ENCODE measurements at regions not wholly inside any gene's neighbourhood (a gene's known extent, or its start where the extent isn't known, plus 50 kb on each side); places are given as distances from the start of the nearest gene placed in this dataset.
"Not testable (repeated sequence)": the region's sequence is repeated elsewhere in the genome, so short reads cannot be mapped to it uniquely, and the experiment has no call there.

GRCh38 chr5:166571668-166572067 lies 1719.8 kb upstream of the WWC1 start:
- in situ Hi-C loops (cut with MboI; ENCODE audit: low sequenced_read_pairs), result no loop called here

GRCh38 chr5:166576323-166576722 lies 1715.1 kb upstream of the WWC1 start:
- in situ Hi-C loops (cut with MboI; ENCODE audit: low sequenced_read_pairs), result no loop called here

- in situ Hi-C loops (cut with MboI; ENCODE audit: low sequenced_read_pairs), result no loop called here
These were observed 1709.6 kb upstream of the WWC1 start for GRCh38 chr5:166581826-166582225.

DNA sequence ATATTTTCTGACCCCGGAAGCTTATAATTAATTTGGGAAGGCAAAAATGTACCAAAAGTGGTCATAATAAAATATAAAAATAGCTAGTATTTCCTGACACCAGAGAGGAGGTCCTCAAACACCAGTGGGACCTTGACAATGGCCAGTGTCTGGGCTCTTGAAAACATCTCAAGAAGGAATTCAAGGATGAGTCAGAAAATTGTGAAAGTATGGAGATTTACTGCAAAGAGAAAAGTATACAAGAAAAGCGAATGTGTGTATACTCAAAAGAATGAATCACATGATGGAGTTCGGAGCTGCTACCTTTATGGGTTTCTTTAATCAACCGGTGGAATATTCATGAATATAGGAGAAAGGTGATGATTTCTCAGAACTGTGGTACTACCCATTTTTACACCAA lies 1709.0 kb upstream of the WWC1 start:
- in situ Hi-C loops (cut with MboI; ENCODE audit: low sequenced_read_pairs), result no loop called here

- in situ Hi-C loops (cut with MboI; ENCODE audit: low sequenced_read_pairs), result no loop called here
These were observed 1696.9 kb upstream of the WWC1 start for GRCh38 chr5:166594567-166594966.

DNA sequence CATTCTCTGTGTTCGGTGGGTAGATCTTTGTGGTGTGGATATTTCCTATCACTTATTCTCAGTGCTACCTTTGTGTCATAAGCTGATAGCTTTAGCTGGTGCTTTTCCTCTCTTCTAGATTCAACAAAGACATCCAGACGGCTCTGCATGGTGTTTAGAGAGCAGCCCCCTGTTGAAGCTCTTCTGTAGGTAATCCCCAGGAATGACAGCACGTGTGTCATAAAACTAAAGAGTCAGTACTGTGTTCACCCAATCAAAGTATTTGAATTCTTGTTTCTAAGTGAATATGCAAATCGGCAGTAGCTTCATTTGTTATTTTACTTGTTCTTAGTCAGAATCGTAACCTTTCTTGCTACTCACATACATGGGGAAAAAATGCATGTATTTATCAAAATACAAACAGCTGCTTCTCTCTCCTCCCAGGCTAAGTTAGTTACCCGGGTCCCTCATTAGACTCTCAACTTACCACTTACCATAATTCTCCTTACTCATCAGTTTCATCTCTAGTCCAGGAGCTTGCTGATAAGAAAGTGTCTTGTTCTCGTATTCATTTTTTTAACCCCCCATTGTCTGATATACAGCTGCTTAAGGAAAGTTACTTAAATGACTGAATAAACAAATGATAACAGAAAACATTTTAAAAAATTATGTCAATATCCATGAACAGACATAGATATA lies 1696.0 kb upstream of the WWC1 start:
- in situ Hi-C loops (cut with MboI; ENCODE audit: low sequenced_read_pairs), result no loop called here

GRCh38 chr5:166596043-166596442 lies 1695.4 kb upstream of the WWC1 start:
- in situ Hi-C loops (cut with MboI; ENCODE audit: low sequenced_read_pairs), result no loop called here

GRCh38 chr5:166602271-166602670 lies 1689.2 kb upstream of the WWC1 start:
- in situ Hi-C loops (cut with MboI; ENCODE audit: low sequenced_read_pairs), result no loop called here

DNA sequence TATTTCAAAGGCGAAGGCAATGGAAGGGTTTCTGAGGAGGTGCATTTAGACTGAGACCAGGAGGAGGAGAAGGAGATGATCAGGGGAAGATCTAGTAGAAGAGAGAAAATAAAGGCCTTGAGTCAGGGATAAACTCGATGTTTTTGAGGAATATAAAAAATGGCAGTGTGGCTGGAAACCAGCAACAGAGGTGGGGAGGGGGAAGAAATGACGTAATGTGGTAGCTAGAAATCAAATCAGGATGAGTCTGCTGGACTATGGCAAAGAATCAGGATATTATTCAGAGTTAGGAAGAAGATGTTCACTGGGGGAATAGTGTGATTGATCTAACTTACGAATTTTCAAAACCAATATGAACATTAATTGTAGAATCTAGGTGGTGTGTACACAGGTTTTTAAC lies 1673.9 kb upstream of the WWC1 start:
- in situ Hi-C loops (cut with MboI; ENCODE audit: low sequenced_read_pairs), result no loop called here

DNA sequence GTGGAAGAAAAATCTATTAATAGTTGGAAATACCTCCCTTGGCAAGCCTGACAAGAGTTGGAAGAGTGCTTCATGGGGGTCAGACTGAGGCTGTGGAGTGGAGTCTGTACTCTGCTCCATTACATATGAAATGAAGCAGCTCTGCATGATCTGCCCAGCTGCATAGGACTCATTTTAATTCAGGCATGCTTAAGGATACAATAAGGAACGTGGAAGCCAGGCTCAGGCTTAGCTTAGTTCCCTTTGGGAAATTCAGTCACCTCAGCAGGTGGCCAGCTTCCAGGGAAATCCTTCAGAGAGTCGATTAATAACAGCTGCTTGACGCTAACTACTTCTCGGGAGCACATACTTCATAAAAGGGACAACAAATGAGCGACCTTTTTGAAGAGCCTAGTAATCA lies 1672.9 kb upstream of the WWC1 start:
- in situ Hi-C loops (cut with MboI; ENCODE audit: low sequenced_read_pairs), result no loop called here

DNA sequence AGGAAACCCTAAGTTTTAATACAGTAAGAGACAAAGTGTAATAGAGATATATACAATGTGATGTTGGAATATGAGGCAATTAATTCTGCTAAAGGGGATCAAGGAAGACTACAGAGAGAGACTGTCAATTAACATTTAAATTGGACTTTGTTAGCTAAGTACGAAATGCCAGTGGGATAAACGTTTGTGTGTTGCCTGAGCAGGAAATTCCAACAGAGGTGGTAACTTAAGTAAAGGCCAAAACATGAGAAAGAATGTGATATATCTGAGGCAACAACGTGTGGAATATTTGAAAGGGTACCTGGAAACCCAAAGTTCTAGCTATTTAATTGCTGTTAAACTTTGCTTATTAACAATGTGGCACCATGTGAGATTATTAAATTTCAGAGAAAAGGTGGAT lies 1666.9 kb upstream of the WWC1 start:
- in situ Hi-C loops (cut with MboI; ENCODE audit: low sequenced_read_pairs), result no loop called here

- in situ Hi-C loops (cut with MboI; ENCODE audit: low sequenced_read_pairs), result no loop called here
These were observed 1666.1 kb upstream of the WWC1 start for GRCh38 chr5:166625210-166625865.

- in situ Hi-C loops (cut with MboI; ENCODE audit: low sequenced_read_pairs), result no loop called here
These were observed 1654.2 kb upstream of the WWC1 start for GRCh38 chr5:166637295-166637694.

DNA sequence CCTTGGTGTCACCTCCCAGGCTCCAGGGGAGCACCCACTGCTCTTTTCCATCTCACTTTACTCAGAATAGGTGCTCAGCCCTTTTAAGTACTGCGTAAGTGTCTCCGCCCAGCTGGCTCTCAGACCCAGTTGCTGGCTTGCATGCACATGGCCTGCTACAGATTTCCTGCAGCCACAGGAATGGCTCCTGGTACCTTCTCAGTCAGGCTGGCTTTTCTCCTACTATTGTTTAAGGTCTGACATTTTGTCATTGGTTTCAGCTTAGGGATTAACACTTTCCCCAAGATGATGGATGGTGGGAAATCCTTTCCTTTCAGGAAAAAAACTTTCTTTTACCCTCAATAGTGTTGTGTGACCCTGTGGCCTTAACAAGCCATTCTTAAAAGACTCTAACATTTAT lies 1652.3 kb upstream of the WWC1 start:
- in situ Hi-C loops (cut with MboI; ENCODE audit: low sequenced_read_pairs), result no loop called here

GRCh38 chr5:166640136-166640535 lies 1651.3 kb upstream of the WWC1 start:
- in situ Hi-C loops (cut with MboI; ENCODE audit: low sequenced_read_pairs), result not testable (repeated sequence)

GRCh38 chr5:166648736-166649135 lies 1642.7 kb upstream of the WWC1 start:
- in situ Hi-C loops (cut with MboI; ENCODE audit: low sequenced_read_pairs), result no loop called here

DNA sequence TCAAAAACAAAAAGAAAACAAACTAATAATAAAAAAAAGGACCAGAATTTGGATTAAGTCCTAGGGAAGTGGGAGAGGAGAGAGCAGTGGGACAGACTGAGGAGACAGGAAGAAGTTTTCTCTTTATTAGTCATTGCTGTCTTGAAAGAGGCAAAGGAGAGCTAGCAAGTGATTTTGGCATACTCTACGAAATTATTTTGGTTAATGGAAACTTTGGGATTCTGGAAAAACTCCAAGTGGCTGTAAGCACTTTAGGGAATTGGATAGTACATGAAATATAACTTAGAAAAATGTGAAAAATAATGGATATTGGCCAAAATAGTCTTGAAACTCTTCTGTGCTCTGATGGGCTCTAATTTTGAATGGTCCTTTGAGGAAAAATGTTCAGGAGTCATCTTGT lies 1641.8 kb upstream of the WWC1 start:
- in situ Hi-C loops (cut with MboI; ENCODE audit: low sequenced_read_pairs), result no loop called here

DNA sequence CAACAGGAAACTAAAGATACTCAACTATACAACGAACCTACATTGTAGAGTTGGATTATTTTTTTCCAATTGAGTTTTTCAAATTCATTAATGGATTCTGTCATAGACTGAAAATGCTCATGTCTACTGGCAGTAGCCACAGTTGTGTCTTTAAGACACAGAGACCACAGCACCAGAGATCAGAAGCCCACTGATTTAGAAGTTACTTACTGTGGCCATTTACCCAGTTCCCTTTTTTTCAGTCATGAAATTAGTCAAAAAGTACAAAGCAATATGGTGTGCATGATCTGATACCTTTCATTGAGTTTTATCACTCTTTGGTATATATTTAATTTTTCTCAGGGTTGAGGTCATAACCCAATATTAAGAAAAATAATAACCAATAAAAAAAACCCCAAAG lies 1640.2 kb upstream of the WWC1 start:
- in situ Hi-C loops (cut with MboI; ENCODE audit: low sequenced_read_pairs), result no loop called here

- in situ Hi-C loops (cut with MboI; ENCODE audit: low sequenced_read_pairs), result no loop called here
These were observed 1619.6 kb upstream of the WWC1 start for GRCh38 chr5:166671811-166672210.

GRCh38 chr5:166672431-166672830 lies 1619.0 kb upstream of the WWC1 start:
- in situ Hi-C loops (cut with MboI; ENCODE audit: low sequenced_read_pairs), result no loop called here

- in situ Hi-C loops (cut with MboI; ENCODE audit: low sequenced_read_pairs), result no loop called here
These were observed 1613.6 kb upstream of the WWC1 start for GRCh38 chr5:166677891-166678290.

DNA sequence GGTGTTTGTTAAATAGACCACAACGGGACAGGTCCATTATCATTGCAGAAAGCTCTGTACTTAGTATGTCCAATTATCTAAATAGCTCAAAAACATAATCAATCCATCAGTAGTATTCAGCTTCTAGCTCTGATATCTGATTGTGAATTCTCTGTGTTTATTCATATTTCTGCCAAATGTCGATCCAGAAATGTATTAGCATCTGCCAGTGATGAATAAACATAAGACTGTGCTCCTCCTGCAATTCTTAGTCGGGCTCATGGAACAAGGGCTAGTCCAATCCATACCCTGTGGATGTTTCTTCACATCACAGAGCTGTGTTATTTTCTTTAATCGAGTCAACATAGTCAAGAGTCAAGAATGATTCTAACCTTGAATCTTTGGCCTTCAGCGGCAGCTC lies 1612.1 kb upstream of the WWC1 start:
- in situ Hi-C loops (cut with MboI; ENCODE audit: low sequenced_read_pairs), result no loop called here

DNA sequence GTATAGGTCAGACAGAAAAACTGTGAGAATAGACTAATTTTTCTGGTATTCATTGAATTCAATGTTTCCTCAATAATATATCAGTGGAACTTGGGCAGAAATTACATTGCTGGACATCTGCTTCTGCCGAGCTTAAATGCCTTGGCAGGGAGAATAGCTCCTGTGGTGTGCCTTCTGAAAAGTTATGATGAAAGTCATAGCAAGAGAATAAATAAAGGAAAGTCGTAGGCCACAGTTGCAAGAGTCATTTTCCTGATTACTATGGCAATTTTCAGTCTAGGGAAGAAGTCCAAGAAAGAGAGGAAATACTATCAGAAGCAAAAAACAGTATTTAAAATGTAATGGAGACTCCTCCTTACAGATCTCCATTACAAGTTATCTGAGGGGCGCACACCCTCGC lies 1596.1 kb upstream of the WWC1 start:
- in situ Hi-C loops (cut with MboI; ENCODE audit: low sequenced_read_pairs), result no loop called here
